IMR-90 (cell line): ENCODE measurements at regions not wholly inside any gene's neighbourhood (a gene's known extent, or its start where the extent isn't known, plus 50 kb on each side); places are given as distances from the start of the nearest gene placed in this dataset.

Experiments used
- ATAC-seq: fragments of 200-7000 bp; cut with Tn5 transposase; 2 replicates; pipeline ENCODE4 v1.9.1; 2020; ENCODE audit warnings: low read depth, mild to moderate bottlenecking, moderate library complexity
- BruUV-seq: library from RNA; stranded (reverse); fragments of 400-500 nt; replicated peaks from 2 replicates; lab custom pipeline; 2021; lab: Mats Ljungman, UMichigan
- CTCF ChIA-PET: fragments of 300-600 bp; formaldehyde crosslinking; extraction: SDS; loops from one replicate; lab custom pipeline; 2021; ENCODE audit warnings: antibody characterized with exemption; lab: Yijun Ruan, JAX
- POLR2A ChIA-PET: fragments of 300-600 bp; sonication (Branson Sonifier 250); formaldehyde crosslinking; loops from one replicate; lab custom pipeline; 2022; ENCODE audit warnings: antibody characterized with exemption; ENCODE audit not compliant: unreplicated experiment; lab: Charles Lee
- DNase-seq: peaks from one replicate; pipeline ENCODE4 v3.0.0; 2013
- H2AFZ ChIP-seq: replicated peaks from 2 replicates; pipeline ENCODE3; 2013; ENCODE audit warnings: low read length, mild to moderate bottlenecking; ENCODE audit not compliant: poor library complexity
- H2AK5ac ChIP-seq: 2 replicates; pipeline ENCODE4 v1.6.1; 2013; ENCODE audit warnings: low read depth, low read length, inconsistent platforms
- H2AK9ac ChIP-seq: replicated peaks from 2 replicates; pipeline ENCODE3; 2013; ENCODE audit warnings: mild to moderate bottlenecking, low read depth, low read length, moderate library complexity; ENCODE audit not compliant: poor library complexity
- H2BK120ac ChIP-seq: 2 replicates; pipeline ENCODE4 v1.6.1; 2013; ENCODE audit warnings: low read depth, low read length, inconsistent platforms
- H2BK15ac ChIP-seq: 3 replicates; pipeline ENCODE4 v1.6.1; 2013; ENCODE audit warnings: low read depth, low read length, inconsistent platforms
- H2BK20ac ChIP-seq: 2 replicates; pipeline ENCODE4 v1.6.1; 2013; ENCODE audit warnings: low read depth, mild to moderate bottlenecking, inconsistent platforms, low read length, moderate library complexity
- H2BK5ac ChIP-seq: 2 replicates; pipeline ENCODE4 v1.6.1; 2013; ENCODE audit warnings: mild to moderate bottlenecking, low read depth, low read length, inconsistent platforms; ENCODE audit not compliant: poor library complexity, severe bottlenecking
- H3K14ac ChIP-seq: replicated peaks from 2 replicates; pipeline ENCODE4 v1.6.1; 2013; ENCODE audit warnings: low read depth, low read length, inconsistent platforms
- H3K18ac ChIP-seq: 2 replicates; pipeline ENCODE4 v1.6.1; 2013; ENCODE audit warnings: low read depth, low read length, control low read depth
- H3K23ac ChIP-seq: 2 replicates; pipeline ENCODE4 v1.6.1; 2013; ENCODE audit warnings: low read depth, low read length, inconsistent platforms
- H3K27ac ChIP-seq: 2 replicates; pipeline ENCODE4 v1.5.1; 2013; ENCODE audit warnings: mild to moderate bottlenecking, control low read depth, low read length; ENCODE audit not compliant: insufficient read depth
- H3K27me3 ChIP-seq: 2 replicates; pipeline ENCODE4 v1.6.1; 2013; ENCODE audit warnings: low read length; ENCODE audit not compliant: control insufficient read depth, insufficient read depth
- H3K36me3 ChIP-seq: 2 replicates; pipeline ENCODE4 v1.6.1; 2013; ENCODE audit warnings: low read length, mixed read lengths; ENCODE audit not compliant: control insufficient read depth, insufficient read depth
- H3K4ac ChIP-seq: 2 replicates; pipeline ENCODE4 v1.6.1; 2013; ENCODE audit warnings: low read depth, low read length, inconsistent platforms
- H3K4me1 ChIP-seq: 2 replicates; pipeline ENCODE4 v1.6.1; 2013; ENCODE audit warnings: low read length, mixed read lengths; ENCODE audit not compliant: control insufficient read depth, insufficient read depth
- H3K4me2 ChIP-seq: 2 replicates; pipeline ENCODE4 v1.6.1; 2013; ENCODE audit warnings: low read depth, mild to moderate bottlenecking, control low read depth, low read length, moderate library complexity
- H3K4me3 ChIP-seq: 2 replicates; pipeline ENCODE4 v1.5.1; 2013; ENCODE audit warnings: low read depth, mild to moderate bottlenecking, control low read depth, low read length, moderate library complexity; ENCODE audit not compliant: insufficient read depth
- H3K56ac ChIP-seq: 2 replicates; pipeline ENCODE4 v1.6.1; 2013; ENCODE audit warnings: low read length, inconsistent platforms; ENCODE audit not compliant: insufficient read depth; ENCODE audit errors: extremely low read depth
- H3K79me1 ChIP-seq, 2 experiments: 2 replicates each; pipeline ENCODE4 v1.6.1; 2013; ENCODE audit warnings: low read length in 2 of 2, inconsistent platforms in 1 of 2, low read depth in 1 of 2
- H3K9ac ChIP-seq: 2 replicates; pipeline ENCODE4 v1.6.1; 2013; ENCODE audit warnings: low read depth, low read length, control low read depth
- H3K9me1 ChIP-seq: 2 replicates; pipeline ENCODE4 v1.6.1; 2013; ENCODE audit warnings: low read length, inconsistent platforms; ENCODE audit not compliant: insufficient read depth
- H3K9me3 ChIP-seq: 2 replicates; pipeline ENCODE4 v1.6.1; 2013; ENCODE audit warnings: low read length; ENCODE audit not compliant: control insufficient read depth, insufficient read depth
- H4K20me1 ChIP-seq: 2 replicates; pipeline ENCODE4 v1.6.1; 2013; ENCODE audit warnings: low read length, inconsistent platforms; ENCODE audit not compliant: insufficient read depth
- H4K5ac ChIP-seq: 2 replicates; pipeline ENCODE4 v1.6.1; 2013; ENCODE audit warnings: mild to moderate bottlenecking, low read depth, low read length, control low read depth
- H4K8ac ChIP-seq, 2 experiments: 2 replicates each; pipeline ENCODE4 v1.6.1; 2013; ENCODE audit warnings: low read depth in 2 of 2, low read length in 2 of 2, control low read depth in 1 of 2, inconsistent platforms in 1 of 2
- H4K91ac ChIP-seq: 2 replicates; pipeline ENCODE4 v1.6.1; 2013; ENCODE audit warnings: low read depth, low read length, inconsistent platforms; ENCODE audit not compliant: insufficient read depth
- NFE2L2 ChIP-seq: fragments of 150-350 bp; IDR thresholded peaks from 2 replicates; pipeline ENCODE4 v1.6.1; 2016; ENCODE audit warnings: low read depth, mild to moderate bottlenecking, low read length
- SMC3 ChIP-seq: fragments of 150-350 bp; IDR thresholded peaks from 2 replicates; pipeline ENCODE4 v1.6.1; 2016; ENCODE audit warnings: low read depth, mild to moderate bottlenecking, antibody characterized with exemption, low read length, moderate library complexity
- dilution Hi-C: fragments of 300-500 bp; cut with HindIII; formaldehyde crosslinking; loops from one replicate; pipeline ENCODE4 v1.14.3; 2018; ENCODE audit warnings: low sequenced_read_pairs; ENCODE audit not compliant: unreplicated experiment
- in situ Hi-C: fragments of 300-500 bp; cut with MboI; formaldehyde crosslinking; loops from 3 replicates; pipeline ENCODE4 v1.14.3; 2019; ENCODE audit warnings: low sequenced_read_pairs, inconsistent platforms, mixed read lengths
- intact Hi-C: fragments of 100-400 bp; cut with micrococcal nuclease; formaldehyde crosslinking; loops from 2 replicates; pipeline ENCODE4 v1.10.0; 2022

DNA sequence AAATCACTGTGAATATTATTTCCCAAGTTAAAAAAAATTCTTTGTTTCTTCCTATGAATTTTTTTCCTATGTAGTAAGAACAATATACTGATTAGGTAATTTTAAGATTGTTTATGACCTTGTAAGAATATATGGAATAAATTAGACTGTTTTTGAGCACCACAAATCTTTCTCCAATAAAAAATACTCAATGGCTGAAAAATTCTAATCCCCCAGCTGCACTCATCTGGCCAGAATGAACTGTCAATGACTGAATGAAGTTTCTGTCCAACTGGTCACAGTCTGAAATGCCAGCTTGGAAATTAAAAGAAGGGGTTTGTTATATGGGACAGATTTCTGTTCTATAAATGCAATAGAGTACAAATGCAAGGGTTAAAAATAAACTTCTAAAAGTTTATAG, 569.5 kb upstream of the SEMA6A start:
- ChIA-PET POLR2A (no interaction called here), CTCF (interaction anchor here (1.1 kb wide), 1 partner anchor 11 kb away, joined by 3 read pairs; no protein-coding TSS in a partner anchor)
- no peak overlapping the region for H2AK5ac ChIP-seq
- H3K27me3 ChIP-seq, result no peaks in the 10 kb centered on the region
- H3K18ac ChIP-seq, result no peak overlapping the region
- H3K9ac ChIP-seq, result no peak overlapping the region
- DNase-seq (no peak), ATAC-seq (no peak)
- H2AK9ac ChIP-seq, result no peak overlapping the region
- TF ChIP-seq NFE2L2, result no peak
- TF ChIP-seq SMC3, result no peak
- H3K14ac ChIP-seq, result no peak overlapping the region
- H3K27ac ChIP-seq, result no peak overlapping the region
- no peak overlapping the region for H3K4me2 ChIP-seq
- no peak overlapping the region for H3K4me3 ChIP-seq
- no peak overlapping the region for H4K5ac ChIP-seq
- no TSS peak for BruUV-seq
- H2BK5ac ChIP-seq, result no peak overlapping the region
- no peaks in the 10 kb centered on the region for H3K36me3 ChIP-seq
- H2BK120ac ChIP-seq, result no peak overlapping the region
- no peak overlapping the region for H4K8ac ChIP-seq
- H4K91ac ChIP-seq, result no peak overlapping the region
- H3K4ac ChIP-seq, result no peak overlapping the region
- no peak overlapping the region for H2AFZ ChIP-seq
- no peaks in the 10 kb centered on the region for H3K9me1 ChIP-seq
- in situ Hi-C loops (no loop called here), dilution Hi-C loops (no loop called here), intact Hi-C loops (no loop called here)
- no peaks in the 10 kb centered on the region for H3K4me1 ChIP-seq
- peaks cover 1% of the 10 kb centered on the region; the same call in 1 of the 2 replicates for H3K9me3 ChIP-seq
- H2BK15ac ChIP-seq, result no peak overlapping the region
- no peaks in the 10 kb centered on the region for H3K79me1 ChIP-seq
- no peak overlapping the region for H3K23ac ChIP-seq
- no peaks in the 10 kb centered on the region for H4K20me1 ChIP-seq
- H3K56ac ChIP-seq, result no peak overlapping the region
- H2BK20ac ChIP-seq, result no peak overlapping the region
